ENCODE measurements at regions not wholly inside any gene's neighbourhood (a gene's known extent, or its start where the extent isn't known, plus 50 kb on each side); places are given as distances from the start of the nearest gene placed in this dataset.

DNA sequence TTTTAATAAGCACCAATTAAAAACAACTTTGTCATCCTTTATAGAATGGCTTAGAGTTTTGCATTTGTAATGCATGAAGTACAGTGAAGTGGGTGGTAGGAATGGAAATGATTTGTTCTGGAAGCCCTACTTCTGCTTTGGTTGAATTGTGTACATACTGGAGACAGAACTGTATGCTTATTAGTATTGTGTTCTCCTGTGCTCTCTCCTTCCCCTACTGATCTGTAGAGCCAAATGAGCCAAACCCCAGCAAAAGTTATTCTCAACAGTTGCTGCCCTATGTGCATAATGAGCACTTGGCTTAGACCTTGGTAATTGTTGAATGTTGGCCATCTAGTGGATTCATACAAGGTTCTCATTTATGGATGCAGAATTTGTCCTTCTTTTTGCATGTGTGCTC, 916.1 kb downstream of the GALC start:
- TF ChIP-seq EZH2phosphoT487 (IDR thresholded peaks at IDR 0.05; ENCODE audit: borderline replicate concordance, low read length) = no peak
- TF ChIP-seq, protein P1, sequence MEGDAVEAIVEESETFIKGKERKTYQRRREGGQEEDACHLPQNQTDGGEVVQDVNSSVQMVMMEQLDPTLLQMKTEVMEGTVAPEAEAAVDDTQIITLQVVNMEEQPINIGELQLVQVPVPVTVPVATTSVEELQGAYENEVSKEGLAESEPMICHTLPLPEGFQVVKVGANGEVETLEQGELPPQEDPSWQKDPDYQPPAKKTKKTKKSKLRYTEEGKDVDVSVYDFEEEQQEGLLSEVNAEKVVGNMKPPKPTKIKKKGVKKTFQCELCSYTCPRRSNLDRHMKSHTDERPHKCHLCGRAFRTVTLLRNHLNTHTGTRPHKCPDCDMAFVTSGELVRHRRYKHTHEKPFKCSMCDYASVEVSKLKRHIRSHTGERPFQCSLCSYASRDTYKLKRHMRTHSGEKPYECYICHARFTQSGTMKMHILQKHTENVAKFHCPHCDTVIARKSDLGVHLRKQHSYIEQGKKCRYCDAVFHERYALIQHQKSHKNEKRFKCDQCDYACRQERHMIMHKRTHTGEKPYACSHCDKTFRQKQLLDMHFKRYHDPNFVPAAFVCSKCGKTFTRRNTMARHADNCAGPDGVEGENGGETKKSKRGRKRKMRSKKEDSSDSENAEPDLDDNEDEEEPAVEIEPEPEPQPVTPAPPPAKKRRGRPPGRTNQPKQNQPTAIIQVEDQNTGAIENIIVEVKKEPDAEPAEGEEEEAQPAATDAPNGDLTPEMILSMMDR (IDR thresholded peaks at IDR 0.05; ENCODE audit: low read depth, low read length, poor library complexity, severe bottlenecking) = no peak
